ENCODE measurements at regions not wholly inside any gene's neighbourhood (a gene's known extent, or its start where the extent isn't known, plus 50 kb on each side); places are given as distances from the start of the nearest gene placed in this dataset.

GRCh38 chr6:77356821-77357220 lies 106.5 kb downstream of the HTR1B start:
- H3K9me3 ChIP-seq (ENCODE audit: insufficient read depth, low read length, severe bottlenecking) = no peaks in the 10 kb centered on the region
- no peak overlapping the region for H3K4me2 ChIP-seq (ENCODE audit: insufficient read depth, low read length)
- H3K4me1 ChIP-seq (ENCODE audit: insufficient read depth, low read length) = no peaks in the 10 kb centered on the region
- TF ChIP-seq, protein P1, sequence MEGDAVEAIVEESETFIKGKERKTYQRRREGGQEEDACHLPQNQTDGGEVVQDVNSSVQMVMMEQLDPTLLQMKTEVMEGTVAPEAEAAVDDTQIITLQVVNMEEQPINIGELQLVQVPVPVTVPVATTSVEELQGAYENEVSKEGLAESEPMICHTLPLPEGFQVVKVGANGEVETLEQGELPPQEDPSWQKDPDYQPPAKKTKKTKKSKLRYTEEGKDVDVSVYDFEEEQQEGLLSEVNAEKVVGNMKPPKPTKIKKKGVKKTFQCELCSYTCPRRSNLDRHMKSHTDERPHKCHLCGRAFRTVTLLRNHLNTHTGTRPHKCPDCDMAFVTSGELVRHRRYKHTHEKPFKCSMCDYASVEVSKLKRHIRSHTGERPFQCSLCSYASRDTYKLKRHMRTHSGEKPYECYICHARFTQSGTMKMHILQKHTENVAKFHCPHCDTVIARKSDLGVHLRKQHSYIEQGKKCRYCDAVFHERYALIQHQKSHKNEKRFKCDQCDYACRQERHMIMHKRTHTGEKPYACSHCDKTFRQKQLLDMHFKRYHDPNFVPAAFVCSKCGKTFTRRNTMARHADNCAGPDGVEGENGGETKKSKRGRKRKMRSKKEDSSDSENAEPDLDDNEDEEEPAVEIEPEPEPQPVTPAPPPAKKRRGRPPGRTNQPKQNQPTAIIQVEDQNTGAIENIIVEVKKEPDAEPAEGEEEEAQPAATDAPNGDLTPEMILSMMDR (IDR thresholded peaks at IDR 0.05; ENCODE audit: borderline replicate concordance, extremely low read depth, low read length, poor library complexity, severe bottlenecking) = no peak
- TF ChIP-seq EZH2 (IDR thresholded peaks at IDR 0.05; ENCODE audit: borderline replicate concordance, low read depth, low read length, severe bottlenecking) = no peak
- H3K27me3 ChIP-seq (ENCODE audit: insufficient read depth, low read length, poor library complexity) = no peaks in the 10 kb centered on the region
- no peaks in the 10 kb centered on the region for H3K79me2 ChIP-seq (ENCODE audit: insufficient read depth, low read length)
- no peak overlapping the region for H3K4me3 ChIP-seq (ENCODE audit: low read depth in 1 of 2, low read length in 2 of 2)
- H4K20me1 ChIP-seq (ENCODE audit: insufficient read depth, low read length) = no peaks in the 10 kb centered on the region
- no peak overlapping the region for H2AFZ ChIP-seq (ENCODE audit: low read depth, low read length)
- no peak overlapping the region for H3K27ac ChIP-seq (ENCODE audit: low read length)
- H3K36me3 ChIP-seq (ENCODE audit: insufficient read depth, low read length) = no peaks in the 10 kb centered on the region
- H3K9ac ChIP-seq (ENCODE audit: low read depth, low read length) = no peak overlapping the region
- no peak for ATAC-seq (ENCODE audit: insufficient read depth, low read depth)
- DNase-seq = no peak

GRCh38 chr6:77354581-77354980 lies 108.7 kb downstream of the HTR1B start:
- DNase-seq (no peak), ATAC-seq (ENCODE audit: insufficient read depth, low read depth) (no peak)
- Histone ChIP-seq H3K79me2 (ENCODE audit: insufficient read depth, low read length) (no peaks in the 10 kb centered on the region), H3K4me1 (ENCODE audit: insufficient read depth, low read length) (no peaks in the 10 kb centered on the region), H2AFZ (ENCODE audit: low read depth, low read length) (no peak overlapping the region), H3K36me3 (ENCODE audit: insufficient read depth, low read length) (no peaks in the 10 kb centered on the region), H3K4me3 (ENCODE audit: low read depth in 1 of 2, low read length in 2 of 2) (no peak overlapping the region), H4K20me1 (ENCODE audit: insufficient read depth, low read length) (no peaks in the 10 kb centered on the region), H3K27ac (ENCODE audit: low read length) (no peak overlapping the region), H3K27me3 (ENCODE audit: insufficient read depth, low read length, poor library complexity) (no peaks in the 10 kb centered on the region), H3K4me2 (ENCODE audit: insufficient read depth, low read length) (no peak overlapping the region), H3K9me3 (ENCODE audit: insufficient read depth, low read length, severe bottlenecking) (no peaks in the 10 kb centered on the region), H3K9ac (ENCODE audit: low read depth, low read length) (no peak overlapping the region)
- TF ChIP-seq EZH2 (IDR thresholded peaks at IDR 0.05; ENCODE audit: borderline replicate concordance, low read depth, low read length, severe bottlenecking) = no peak
- TF ChIP-seq, protein P1 (IDR thresholded peaks at IDR 0.05; ENCODE audit: borderline replicate concordance, extremely low read depth, low read length, poor library complexity, severe bottlenecking) = no peak

GRCh38 chr6:77353129-77353528 lies 110.2 kb downstream of the HTR1B start:
- Histone ChIP-seq H4K20me1 (ENCODE audit: insufficient read depth, low read length) (no peaks in the 10 kb centered on the region), H3K27ac (ENCODE audit: low read length) (no peak overlapping the region), H3K9ac (ENCODE audit: low read depth, low read length) (no peak overlapping the region), H3K4me1 (ENCODE audit: insufficient read depth, low read length) (no peaks in the 10 kb centered on the region), H2AFZ (ENCODE audit: low read depth, low read length) (no peak overlapping the region), H3K27me3 (ENCODE audit: insufficient read depth, low read length, poor library complexity) (no peaks in the 10 kb centered on the region), H3K4me2 (ENCODE audit: insufficient read depth, low read length) (no peak overlapping the region), H3K9me3 (ENCODE audit: insufficient read depth, low read length, severe bottlenecking) (no peaks in the 10 kb centered on the region), H3K79me2 (ENCODE audit: insufficient read depth, low read length) (no peaks in the 10 kb centered on the region), H3K4me3 (ENCODE audit: low read depth in 1 of 2, low read length in 2 of 2) (no peak overlapping the region), H3K36me3 (ENCODE audit: insufficient read depth, low read length) (no peaks in the 10 kb centered on the region)
- no peak for ATAC-seq (ENCODE audit: insufficient read depth, low read depth)
- no peak for DNase-seq
- TF ChIP-seq, protein P1 (IDR thresholded peaks at IDR 0.05; ENCODE audit: borderline replicate concordance, extremely low read depth, low read length, poor library complexity, severe bottlenecking) = no peak
- TF ChIP-seq EZH2 (IDR thresholded peaks at IDR 0.05; ENCODE audit: borderline replicate concordance, low read depth, low read length, severe bottlenecking) = no peak

Data from DND-41 (cell line).